Tibial artery (tissue), 4 donors: ENCODE measurements at regions not wholly inside any gene's neighbourhood (a gene's known extent, or its start where the extent isn't known, plus 50 kb on each side); places are given as distances from the start of the nearest gene placed in this dataset.

ENCODE experiments used
- DNase-seq, 2 donors: peaks; one replicate each; pipeline ENCODE4 v3.0.0-alpha.2; 2019
- H3K27ac ChIP-seq, 2 donors: fragments of 200-600 bp; sonication (generic) in 1 of 2; 1 replicate in 1 of 2; 2 replicates in 1 of 2; pipeline ENCODE4 v1.5.1; 2018 to 2019; ENCODE audit warnings: mild to moderate bottlenecking in 1 of 2
- H3K27me3 ChIP-seq, 2 donors: fragments of 200-600 bp; sonication (generic) in 1 of 2; one replicate each; pipeline versions ENCODE4 v1.5.1 to v1.6.0; 2016 to 2019
- H3K36me3 ChIP-seq, 3 donors: fragments of 200-600 bp; sonication (generic) in 2 of 3; one replicate each; pipeline ENCODE4 v1.5.1; 2016 to 2019; ENCODE audit warnings: mild to moderate bottlenecking in 2 of 3
- H3K4me1 ChIP-seq, 4 donors: fragments of 200-600 bp; sonication (generic) in 2 of 4; 1 replicate in 3 of 4; 2 replicates in 1 of 4; pipeline ENCODE4 v1.5.1; 2016 to 2019
- H3K4me3 ChIP-seq, 2 donors: fragments of 200-600 bp; sonication (generic) in 1 of 2; 1 replicate in 1 of 2; 2 replicates in 1 of 2; pipeline ENCODE4 v1.5.1; 2018 to 2019; ENCODE audit warnings: mild to moderate bottlenecking in 2 of 2
- H3K9me3 ChIP-seq, 3 donors: fragments of 200-600 bp; sonication (generic) in 1 of 3; one replicate each; pipeline ENCODE4 v1.5.1; 2016 to 2019
- intact Hi-C: fragments of 100-400 bp; cut with DNase I; formaldehyde crosslinking; loops from one replicate; pipeline ENCODE4 v1.15.0; 2023; ENCODE audit warnings: low total_unique reads
- TF ChIP-seq, protein P1 (sequence below), 2 experiments: fragments of 200-600 bp in 1 of 2; fragments of 450-650 bp in 1 of 2; IDR thresholded peaks; one replicate each; pipeline ENCODE4 v1.5.1; 2017 to 2019; ENCODE audit warnings: antibody characterized with exemption in 2 of 2, mild to moderate bottlenecking in 1 of 2, moderate library complexity in 1 of 2

DNA sequence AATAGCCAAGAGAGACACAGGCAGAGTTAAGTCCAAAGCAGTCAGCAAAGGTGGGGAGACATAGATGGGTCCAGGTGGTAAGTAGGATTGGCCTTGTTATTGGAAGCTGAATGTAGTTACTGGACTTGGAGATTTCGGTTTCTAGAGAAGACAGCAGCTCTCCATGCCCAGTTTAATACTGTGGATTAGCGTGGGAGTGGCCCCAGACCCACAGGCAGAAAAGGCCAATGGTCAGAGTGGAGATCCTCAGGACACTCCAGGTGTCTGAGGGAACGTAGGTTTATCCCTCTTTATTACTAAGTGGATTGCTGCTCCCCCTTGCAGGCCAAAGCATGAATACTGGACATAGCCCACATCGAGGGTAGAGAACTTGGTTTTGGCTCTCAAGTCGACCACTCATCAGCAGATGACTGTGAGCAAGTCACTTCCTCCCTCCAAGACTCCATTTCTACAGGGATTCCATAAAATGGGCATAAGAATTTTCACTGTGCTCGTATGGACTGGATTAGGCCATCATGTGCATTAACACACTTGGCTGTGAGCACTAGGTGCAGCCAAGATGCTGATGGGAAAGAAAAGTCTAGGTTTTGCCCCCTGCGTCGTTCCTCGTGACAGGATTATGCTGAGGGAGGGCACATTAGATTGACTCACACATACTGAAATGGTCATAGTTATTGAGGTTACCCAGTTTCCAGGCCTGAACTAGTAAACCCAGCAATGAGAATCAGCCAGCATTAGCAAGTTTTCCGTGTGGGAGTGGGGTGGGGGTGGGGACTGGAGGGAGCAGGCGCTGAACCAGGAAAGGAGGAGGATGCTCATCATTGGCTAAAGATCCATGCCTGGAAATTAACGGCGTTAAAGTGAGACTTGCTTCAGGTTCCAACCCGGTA lies 225.2 kb upstream of the TPRG1 start:
- peak overlapping the region; percentile 44 to 56 for H3K4me3 ChIP-seq
- intact Hi-C loops = loop anchor here (10.0 kb wide), 3 partner anchors 342 to 792 kb away; partner anchors contain the start of gene LPP
- DNase-seq = no peak

DNA sequence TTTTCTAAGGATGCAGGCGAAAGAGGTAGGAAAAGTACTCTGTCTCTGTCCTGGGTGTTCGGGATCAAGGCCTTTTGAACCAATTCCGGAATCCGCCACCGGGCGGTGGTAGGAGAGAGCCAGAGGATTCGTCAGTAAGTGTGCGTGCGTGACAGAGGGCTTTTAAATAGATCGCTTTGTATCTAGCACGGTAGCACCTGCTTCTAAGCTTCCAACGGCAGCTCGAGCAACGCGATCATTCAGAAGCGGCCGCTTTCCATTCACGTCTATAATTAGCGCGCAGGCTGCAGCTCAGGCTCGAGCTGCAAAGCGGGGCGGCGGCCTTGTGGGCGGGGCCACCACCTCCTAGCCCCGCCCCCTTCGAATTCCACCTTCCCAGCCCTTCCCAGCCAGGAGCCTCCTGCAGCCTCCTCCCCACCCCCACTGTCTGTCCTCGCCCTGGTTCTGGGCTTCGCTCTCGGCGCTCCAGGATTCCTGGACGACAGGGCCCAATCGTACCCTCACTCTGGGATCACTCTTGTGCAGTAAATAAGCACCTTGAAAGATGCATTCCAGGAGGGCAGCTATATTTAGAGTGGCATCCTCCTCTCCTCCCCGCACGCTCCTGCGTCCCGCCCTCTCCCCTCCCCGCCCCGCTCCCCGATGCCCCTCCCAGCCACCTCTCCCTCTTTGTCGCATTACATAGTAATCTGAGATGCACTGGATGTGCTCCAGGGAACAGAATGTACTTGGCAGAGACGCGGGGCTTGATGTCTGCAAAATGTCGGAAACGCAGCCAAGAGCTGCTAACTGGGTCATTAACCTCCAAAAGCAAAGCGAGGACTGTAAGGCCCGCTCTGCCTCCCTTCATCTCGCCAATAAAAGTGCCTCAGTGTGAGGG lies 224.1 kb upstream of the TPRG1 start:
- Histone ChIP-seq H3K4me1 (peaks cover 4 to 90% (median 78%) of the 10 kb centered on the region in 4 donors), H3K27me3 (no peaks in the 10 kb centered on the region), H3K9me3 (no peaks in the 10 kb centered on the region), H3K27ac (peak overlapping the region; percentile 86 to 87), H3K36me3 (no peaks in the 10 kb centered on the region), H3K4me3 (peak overlapping the region; percentile 44 to 56)
- intact Hi-C loops = loop anchor here (10.0 kb wide), 3 partner anchors 343 to 793 kb away; partner anchors contain the start of gene LPP
- TF ChIP-seq, protein P1, sequence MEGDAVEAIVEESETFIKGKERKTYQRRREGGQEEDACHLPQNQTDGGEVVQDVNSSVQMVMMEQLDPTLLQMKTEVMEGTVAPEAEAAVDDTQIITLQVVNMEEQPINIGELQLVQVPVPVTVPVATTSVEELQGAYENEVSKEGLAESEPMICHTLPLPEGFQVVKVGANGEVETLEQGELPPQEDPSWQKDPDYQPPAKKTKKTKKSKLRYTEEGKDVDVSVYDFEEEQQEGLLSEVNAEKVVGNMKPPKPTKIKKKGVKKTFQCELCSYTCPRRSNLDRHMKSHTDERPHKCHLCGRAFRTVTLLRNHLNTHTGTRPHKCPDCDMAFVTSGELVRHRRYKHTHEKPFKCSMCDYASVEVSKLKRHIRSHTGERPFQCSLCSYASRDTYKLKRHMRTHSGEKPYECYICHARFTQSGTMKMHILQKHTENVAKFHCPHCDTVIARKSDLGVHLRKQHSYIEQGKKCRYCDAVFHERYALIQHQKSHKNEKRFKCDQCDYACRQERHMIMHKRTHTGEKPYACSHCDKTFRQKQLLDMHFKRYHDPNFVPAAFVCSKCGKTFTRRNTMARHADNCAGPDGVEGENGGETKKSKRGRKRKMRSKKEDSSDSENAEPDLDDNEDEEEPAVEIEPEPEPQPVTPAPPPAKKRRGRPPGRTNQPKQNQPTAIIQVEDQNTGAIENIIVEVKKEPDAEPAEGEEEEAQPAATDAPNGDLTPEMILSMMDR (IDR thresholded peaks at IDR 0.05) = peak; percentile 36 to 50
- peak; percentile 98 to 99 for DNase-seq

More for the DNA sequence above, 225.2 kb upstream of the TPRG1 start:
- H3K9me3 ChIP-seq = no peaks in the 10 kb centered on the region
- TF ChIP-seq, protein P1 (IDR thresholded peaks at IDR 0.05) = no peak
- H3K27ac ChIP-seq = peak overlapping the region; percentile 86 to 87
- no peaks in the 10 kb centered on the region for H3K36me3 ChIP-seq
- peaks cover 4 to 93% (median 83%) of the 10 kb centered on the region in 4 donors for H3K4me1 ChIP-seq
- no peaks in the 10 kb centered on the region for H3K27me3 ChIP-seq

GRCh38 chr3:188948281-188948996 lies 223.3 kb upstream of the TPRG1 start:
- peak overlapping the region; percentile 86 to 87 for H3K27ac ChIP-seq
- no peaks in the 10 kb centered on the region for H3K9me3 ChIP-seq
- no peaks in the 10 kb centered on the region for H3K36me3 ChIP-seq
- H3K4me1 ChIP-seq = peaks cover 4 to 82% (median 74%) of the 10 kb centered on the region in 4 donors
- DNase-seq = no peak
- TF ChIP-seq, protein P1 (IDR thresholded peaks at IDR 0.05) = no peak
- no peaks in the 10 kb centered on the region for H3K27me3 ChIP-seq
- intact Hi-C loops = loop anchor here (10.0 kb wide), 3 partner anchors 344 to 794 kb away; partner anchors contain the start of gene LPP
- peak overlapping the region; percentile 44 to 56 for H3K4me3 ChIP-seq

GRCh38 chr3:188948997-188949389 lies 222.8 kb upstream of the TPRG1 start:
- no peaks in the 10 kb centered on the region for H3K9me3 ChIP-seq
- no peaks in the 10 kb centered on the region for H3K27me3 ChIP-seq
- no peaks in the 10 kb centered on the region for H3K36me3 ChIP-seq
- peaks cover 4 to 77% (median 69%) of the 10 kb centered on the region in 4 donors for H3K4me1 ChIP-seq
- no peak overlapping the region for H3K4me3 ChIP-seq
- intact Hi-C loops = loop anchor here (10.0 kb wide), 3 partner anchors 344 to 794 kb away; partner anchors contain the start of gene LPP
- peak in 1 of 2 donors; percentile 45 for DNase-seq
- H3K27ac ChIP-seq = peak overlapping the region; percentile 86 to 87
- TF ChIP-seq, protein P1 (IDR thresholded peaks at IDR 0.05) = no peak

DNA sequence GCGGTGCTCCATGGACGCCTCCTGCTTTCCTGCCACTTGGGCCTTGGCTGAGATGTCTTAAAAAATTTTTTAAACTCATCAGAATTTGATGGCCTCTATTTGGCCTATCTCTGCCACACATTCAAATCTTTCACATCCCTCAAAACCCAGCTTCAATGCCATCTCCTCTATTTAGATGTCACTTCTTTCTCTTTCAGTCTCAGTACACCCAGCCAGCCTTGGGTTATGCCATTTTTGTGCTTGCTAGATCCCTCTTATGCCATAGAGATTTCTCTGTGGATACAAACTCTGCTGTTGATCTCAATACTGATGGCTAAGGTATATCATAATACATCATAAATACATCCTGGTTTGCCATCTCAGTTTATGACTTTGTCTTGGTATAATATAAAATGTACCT lies 222.3 kb upstream of the TPRG1 start:
- Histone ChIP-seq H3K27ac (peak overlapping the region; percentile 86 to 87), H3K4me1 (peaks cover 4 to 77% (median 65%) of the 10 kb centered on the region in 4 donors), H3K9me3 (no peaks in the 10 kb centered on the region), H3K36me3 (no peaks in the 10 kb centered on the region), H3K4me3 (no peak overlapping the region), H3K27me3 (no peaks in the 10 kb centered on the region)
- TF ChIP-seq, protein P1 (IDR thresholded peaks at IDR 0.05) = no peak
- DNase-seq = no peak
- intact Hi-C loops = loop anchor here (10.0 kb wide), 3 partner anchors 345 to 795 kb away; partner anchors contain the start of gene LPP
